ENCODE measurements at regions not wholly inside any gene's neighbourhood (a gene's known extent, or its start where the extent isn't known, plus 50 kb on each side); places are given as distances from the start of the nearest gene placed in this dataset.

- TF ChIP-seq, protein P1, sequence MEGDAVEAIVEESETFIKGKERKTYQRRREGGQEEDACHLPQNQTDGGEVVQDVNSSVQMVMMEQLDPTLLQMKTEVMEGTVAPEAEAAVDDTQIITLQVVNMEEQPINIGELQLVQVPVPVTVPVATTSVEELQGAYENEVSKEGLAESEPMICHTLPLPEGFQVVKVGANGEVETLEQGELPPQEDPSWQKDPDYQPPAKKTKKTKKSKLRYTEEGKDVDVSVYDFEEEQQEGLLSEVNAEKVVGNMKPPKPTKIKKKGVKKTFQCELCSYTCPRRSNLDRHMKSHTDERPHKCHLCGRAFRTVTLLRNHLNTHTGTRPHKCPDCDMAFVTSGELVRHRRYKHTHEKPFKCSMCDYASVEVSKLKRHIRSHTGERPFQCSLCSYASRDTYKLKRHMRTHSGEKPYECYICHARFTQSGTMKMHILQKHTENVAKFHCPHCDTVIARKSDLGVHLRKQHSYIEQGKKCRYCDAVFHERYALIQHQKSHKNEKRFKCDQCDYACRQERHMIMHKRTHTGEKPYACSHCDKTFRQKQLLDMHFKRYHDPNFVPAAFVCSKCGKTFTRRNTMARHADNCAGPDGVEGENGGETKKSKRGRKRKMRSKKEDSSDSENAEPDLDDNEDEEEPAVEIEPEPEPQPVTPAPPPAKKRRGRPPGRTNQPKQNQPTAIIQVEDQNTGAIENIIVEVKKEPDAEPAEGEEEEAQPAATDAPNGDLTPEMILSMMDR (IDR thresholded peaks at IDR 0.05; ENCODE audit: borderline replicate concordance, extremely low read depth, low read length, poor library complexity, severe bottlenecking): no peak
- no peak for TF ChIP-seq EZH2 (IDR thresholded peaks at IDR 0.05; ENCODE audit: borderline replicate concordance, low read depth, low read length, severe bottlenecking)
These were observed 287.9 kb downstream of the LRRIQ3 start for GRCh38 chr1:73910062-73910461.
